Hematopoietic multipotent progenitor cell treated with erythropoietin and hydrocortisone succinate and interleukin-3 and kit ligand, for 8 days (in vitro differentiated cells): ENCODE measurements at regions not wholly inside any gene's neighbourhood (a gene's known extent, or its start where the extent isn't known, plus 50 kb on each side); places are given as distances from the start of the nearest gene placed in this dataset.
"Not testable (repeated sequence)": the region's sequence is repeated elsewhere in the genome, so short reads cannot be mapped to it uniquely, and the experiment has no call there.

Experiments
- DNase-seq: peaks from one replicate; pipeline ENCODE4 v3.0.0-alpha.2; 2015

DNA sequence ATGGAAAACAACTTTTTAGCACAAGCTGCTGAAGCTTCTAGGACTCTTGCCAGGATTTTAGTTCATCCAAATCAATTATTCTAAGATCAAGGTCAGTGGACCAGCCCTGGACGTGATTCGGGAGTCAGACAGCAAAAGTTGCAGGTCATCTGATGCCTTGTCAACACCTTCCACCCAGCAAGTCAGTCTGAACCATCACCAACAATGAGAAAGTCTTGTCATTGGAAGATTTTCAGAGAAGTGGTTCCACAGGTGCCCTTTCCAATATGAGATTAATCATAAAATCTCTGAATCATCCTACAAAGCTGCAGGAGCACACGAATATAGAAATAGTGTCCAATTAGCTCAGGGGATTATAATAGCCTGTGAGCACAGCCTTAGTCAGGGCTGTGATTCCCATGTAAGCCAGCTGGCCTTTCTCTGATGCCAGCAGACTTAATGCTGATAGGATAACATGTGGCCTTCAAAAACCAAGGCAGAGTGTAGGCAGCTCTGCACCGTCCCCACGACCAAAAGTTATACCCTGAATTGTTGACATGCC, 445.0 kb upstream of the TRPC7 start:
- DNase-seq: no peak

DNA sequence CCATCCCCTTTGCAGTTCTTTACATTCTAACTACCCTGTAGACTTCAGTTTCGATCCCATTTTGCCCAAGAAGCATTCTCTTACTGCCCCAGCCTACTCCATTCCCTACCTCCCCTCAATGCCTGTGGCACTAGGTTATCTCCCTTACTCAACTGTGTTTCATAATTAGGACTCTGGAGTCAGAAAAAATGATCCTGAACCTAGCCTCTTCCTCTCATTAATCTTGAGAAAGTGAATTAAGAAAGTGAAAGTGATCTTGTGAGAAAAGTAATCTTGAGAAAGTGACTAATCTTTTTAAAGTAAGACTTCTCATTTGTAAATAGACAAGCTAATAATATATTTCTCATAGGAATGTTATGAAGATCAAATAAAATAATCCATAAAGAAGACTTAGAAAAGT, 444.0 kb upstream of the TRPC7 start:
- DNase-seq: no peak

DNA sequence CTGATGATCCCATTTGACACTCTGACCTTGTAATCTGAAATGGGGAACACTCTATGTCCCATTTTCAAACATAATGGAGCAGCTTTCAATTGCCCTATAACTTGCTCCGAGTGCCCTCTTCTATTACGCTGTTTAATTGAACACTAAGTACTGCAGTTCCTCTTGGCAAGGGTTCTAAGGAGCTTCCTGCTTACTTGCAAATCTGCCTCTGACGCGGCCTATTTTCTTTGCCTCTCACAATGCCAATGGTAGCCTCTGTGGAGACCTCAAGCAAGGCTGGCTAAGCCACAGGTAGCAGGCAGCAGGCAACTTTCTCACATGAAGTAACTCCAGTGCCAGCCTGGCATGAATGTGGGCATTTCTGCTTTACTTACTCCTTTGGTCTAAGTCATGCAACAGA, 443.4 kb upstream of the TRPC7 start:
- no peak for DNase-seq

DNA sequence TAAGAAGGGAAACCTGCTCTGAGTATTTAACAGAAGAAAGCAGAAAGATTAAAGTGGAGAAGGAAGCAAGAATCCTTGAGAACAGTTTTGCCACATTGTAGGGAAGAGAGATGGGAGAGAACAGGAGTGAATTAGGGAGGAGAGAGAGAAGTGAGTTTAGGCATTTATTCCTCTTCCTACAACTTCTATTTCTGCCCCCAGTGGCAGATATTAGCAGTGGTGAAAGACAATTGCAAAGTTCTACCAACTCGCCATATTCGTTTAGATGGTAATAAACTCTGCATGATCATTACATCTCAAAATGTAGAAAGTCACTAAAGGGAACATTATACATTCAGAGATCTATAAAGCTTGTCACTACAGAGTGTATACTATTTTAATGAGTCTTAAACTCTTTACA, 440.1 kb upstream of the TRPC7 start:
- no peak for DNase-seq

DNA sequence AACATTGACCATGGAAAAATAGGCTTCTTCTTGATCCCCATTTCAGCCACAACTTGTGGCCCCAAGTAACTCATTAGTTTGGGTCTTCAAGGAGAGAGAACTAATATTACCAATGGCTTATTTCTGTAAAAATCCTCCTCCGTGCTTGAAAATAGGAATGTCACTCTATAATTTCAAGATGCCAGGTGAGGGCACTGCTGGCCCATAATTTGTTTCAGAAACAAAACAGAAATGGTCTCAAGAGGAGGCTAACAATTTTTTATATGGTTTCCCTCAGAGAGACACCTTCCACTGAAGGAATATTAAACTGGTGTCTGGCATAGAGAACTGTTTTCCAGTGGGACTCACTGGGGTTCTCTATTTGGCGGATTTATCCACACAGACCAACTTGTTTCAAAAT, 437.0 kb upstream of the TRPC7 start:
- DNase-seq: no peak

DNA sequence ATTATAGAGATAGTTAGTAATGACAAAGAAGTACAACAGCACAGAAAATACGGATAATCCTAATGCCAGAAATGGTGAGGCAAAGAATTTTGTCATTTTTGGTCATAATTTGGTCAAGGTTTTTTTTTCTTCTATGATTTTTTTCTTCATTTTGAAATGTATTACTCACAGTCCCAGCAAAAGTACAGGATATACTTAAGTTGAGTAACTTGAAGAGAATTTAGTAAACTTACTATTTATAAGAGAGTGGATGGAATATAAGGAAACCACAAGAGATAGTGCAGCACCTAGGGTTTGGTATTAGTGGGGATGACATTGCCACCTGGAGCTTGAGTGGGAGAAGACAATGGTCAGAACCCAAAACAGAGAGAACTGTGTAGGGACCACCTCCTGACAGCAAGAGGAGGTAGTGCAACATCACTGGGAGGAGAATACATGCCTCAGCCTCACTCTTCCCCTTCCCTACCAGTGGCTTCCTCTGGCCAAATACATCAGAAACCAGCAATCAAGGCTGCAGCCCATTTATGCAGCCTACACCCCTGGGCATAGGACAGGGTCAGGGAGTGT, 434.5 kb upstream of the TRPC7 start:
- no peak for DNase-seq

DNA sequence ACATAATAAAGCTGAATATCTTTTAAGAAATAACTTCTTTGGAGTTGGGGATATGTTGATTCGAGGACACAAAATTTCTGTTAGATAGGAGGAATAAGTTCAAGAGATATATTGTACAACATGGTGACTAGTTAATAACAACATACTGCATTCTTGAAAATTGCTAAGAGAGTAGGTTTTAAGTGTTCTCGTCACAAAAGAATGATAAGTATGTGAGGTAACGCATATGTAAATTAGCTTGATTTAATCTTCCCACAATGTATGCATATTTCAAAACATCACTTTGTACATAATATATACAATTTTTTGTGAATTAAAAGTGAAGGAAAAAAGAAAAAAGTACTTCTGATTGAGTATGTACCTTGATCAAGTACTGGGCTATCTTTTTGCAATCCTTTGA, 428.0 kb upstream of the TRPC7 start:
- DNase-seq: no peak

DNA sequence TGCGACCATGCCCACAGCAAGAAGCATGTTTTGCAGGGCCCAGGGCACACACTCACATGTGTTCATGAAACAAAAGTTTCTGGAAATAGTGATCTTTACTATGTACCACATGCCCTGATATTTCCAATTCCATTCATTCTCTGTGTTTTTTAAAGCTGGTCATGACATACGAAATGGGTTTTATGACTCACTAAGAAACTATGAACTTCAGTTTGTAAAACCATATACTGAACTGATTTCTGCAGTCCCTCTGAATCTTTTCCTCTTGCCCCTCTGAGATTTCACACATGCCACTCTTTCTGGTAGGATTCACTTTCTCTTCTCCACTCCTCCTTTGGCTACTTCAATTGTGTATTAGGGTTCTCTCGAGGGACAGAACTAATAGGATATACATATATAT, 416.1 kb upstream of the TRPC7 start:
- DNase-seq: no peak

DNA sequence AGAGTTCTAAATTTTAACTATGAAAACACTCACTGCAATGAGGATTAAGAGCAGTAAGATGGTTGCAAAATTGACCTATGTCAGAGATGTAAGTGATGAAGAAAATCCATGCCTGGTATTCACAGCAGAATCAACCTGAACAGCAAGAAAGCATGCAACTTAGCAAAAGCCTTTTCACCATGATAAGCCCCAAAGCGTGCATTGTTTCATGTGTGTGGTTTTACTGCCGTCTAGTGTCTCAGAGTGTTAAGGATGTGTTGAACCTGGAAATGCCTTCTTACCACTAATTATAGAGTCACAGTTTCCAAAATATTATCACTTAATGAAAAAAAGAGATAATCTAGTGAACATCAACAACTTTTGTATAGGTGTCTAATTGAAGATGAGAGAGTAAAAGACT, 415.2 kb upstream of the TRPC7 start:
- no peak for DNase-seq

DNA sequence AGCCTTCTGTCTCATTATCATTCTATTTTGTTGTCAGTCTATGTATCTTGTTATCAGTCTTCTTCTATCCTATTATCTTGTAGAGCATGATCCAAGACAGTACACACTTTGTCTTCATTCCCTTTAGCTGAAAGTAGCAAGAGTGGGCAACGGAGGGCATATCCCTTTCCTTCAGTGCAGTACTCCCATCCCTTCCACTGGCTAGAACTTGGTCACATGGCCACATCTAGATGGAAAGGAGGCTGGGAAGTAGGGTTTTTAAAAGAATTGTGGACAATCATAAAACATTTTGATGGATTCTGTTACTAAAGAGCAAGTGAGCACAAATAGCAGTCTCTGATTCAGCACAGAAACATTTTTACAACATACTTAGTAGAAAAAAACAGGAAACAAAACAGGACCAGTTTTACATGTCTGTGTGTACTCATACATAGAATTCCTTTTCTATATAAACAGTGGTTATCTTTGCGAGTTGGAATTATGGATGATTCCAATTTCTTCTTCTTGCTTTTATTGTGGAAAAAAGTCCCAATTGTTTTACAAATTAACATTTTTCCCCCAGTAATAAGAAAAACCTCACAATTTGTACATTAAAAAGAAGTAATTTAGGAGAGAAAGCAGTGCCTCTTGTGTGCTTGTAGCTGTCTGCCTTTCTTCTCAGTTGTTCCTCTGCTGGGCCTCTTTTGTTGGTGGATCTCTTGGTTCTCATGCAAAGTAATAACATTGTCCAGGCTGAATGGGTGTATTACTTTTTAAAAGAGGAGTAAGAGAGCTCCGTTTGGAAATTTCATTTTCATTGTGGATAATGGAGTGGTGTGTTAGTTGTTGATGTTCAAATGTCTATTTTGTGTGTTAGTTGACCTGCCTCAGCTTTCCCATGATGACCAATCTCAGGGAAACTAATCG, 410.9 kb upstream of the TRPC7 start:
- no peak for DNase-seq

DNA sequence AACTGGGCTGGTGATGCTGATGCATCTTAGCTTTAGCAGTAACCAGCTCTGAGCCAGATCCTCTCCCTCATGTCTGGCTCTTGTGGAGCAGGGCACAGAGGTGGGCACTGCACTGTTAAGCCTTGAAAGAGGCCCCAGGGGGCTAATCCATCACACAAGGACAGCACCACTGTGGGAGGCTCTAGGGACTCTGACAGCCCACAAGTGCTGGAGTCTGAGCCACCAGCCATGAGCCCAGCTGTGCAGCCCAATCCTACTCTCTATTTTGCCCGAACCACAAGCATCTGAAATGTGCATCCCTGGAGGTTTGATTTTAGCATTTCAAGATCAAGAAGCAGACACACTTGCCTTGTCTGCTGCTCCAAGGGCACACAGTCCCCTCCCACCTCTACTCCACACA, 407.1 kb upstream of the TRPC7 start:
- no peak for DNase-seq

DNA sequence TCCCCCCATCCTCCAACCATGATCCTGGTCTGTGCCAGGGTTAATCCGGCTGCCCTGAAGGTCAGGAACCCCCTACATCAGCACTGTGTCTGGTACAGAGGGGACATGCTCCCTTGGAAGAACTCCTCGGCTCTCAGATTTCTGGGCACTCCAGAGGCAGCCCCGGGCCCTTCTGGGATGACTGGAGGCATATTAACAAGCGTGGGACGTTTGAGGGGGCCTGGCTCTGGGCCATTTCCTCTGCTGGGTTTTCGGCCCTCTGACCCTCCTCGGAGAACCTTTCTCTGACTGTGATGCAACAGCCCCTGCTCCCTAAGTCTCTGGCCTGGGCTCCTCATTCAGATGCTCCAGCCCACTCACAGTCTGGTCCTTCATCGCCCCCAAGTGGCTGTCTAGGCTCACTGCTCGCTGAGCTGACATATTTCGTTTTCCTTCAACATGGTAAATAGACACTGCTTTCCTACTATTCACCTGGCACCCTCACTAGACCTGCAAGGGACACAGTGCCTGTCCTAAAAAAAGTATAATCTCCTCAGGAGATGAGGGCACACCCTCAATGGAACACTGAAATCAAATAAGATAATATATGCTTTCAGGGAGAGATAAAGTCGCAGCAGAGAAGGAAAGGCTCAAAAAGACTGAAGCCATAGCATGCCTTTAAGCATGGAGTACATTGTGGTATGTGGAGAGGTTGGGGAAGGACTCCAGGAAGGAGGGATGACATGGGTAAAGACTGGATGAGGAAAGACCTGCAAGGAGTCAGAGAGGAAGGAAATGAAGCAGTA, 404.7 kb upstream of the TRPC7 start:
- DNase-seq: peak; percentile 65

DNA sequence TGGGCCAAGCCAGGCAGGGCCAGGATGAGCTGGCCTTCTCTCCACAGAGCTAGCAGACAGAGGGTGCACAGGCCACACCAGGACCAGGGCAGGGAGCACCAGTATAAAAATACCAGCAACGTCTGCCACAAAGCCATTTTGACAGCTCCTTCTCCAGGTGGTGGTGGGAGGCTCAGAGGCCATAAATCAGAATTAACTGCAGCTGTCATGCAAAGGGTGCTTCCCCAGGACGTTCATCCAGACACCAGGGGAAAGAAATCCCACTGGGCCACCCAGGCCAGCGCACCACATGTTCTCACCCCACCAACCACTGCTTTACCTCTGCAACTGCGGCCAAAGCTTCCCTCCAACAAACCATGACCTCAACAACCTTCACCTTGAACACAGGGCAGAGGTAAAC, 403.7 kb upstream of the TRPC7 start:
- DNase-seq: no peak

DNA sequence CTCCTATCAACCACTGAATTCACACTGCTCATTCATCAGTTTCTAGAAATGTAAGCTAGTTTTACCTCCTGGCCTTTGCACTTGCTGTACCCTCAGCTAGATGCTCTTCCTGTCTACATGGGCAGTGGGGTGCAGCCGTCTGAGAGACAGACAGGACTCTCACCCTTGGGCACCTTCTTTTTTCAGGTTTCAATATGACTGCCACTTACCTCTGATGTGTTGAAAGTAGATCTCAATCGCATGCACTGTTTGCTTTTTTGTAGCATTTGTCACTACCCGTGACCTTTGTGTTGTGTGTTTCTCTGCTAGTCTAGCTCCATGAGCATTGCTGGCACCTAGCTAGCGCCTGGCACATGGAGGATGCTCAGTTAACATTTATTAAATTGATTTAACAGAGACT, 403.1 kb upstream of the TRPC7 start:
- no peak for DNase-seq

DNA sequence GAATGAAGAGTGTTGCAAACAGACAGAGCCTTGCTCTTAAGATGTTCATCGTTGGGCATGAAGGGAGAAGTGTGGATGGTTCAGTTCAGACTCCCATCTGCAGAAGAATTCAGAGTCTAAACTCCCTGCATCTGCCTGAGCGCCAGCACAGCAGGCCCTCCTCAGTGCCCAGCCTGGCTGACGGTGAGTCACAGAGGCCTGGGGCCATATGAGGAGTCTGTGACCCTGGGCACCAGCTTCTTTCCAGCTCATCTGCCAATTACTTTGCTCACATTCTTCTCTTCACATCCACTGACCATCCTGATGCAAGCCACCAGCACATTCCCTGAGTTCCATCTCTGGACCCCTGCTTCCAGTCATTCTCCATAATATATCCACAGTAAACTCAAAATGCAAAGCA, 401.1 kb upstream of the TRPC7 start:
- DNase-seq: no peak

DNA sequence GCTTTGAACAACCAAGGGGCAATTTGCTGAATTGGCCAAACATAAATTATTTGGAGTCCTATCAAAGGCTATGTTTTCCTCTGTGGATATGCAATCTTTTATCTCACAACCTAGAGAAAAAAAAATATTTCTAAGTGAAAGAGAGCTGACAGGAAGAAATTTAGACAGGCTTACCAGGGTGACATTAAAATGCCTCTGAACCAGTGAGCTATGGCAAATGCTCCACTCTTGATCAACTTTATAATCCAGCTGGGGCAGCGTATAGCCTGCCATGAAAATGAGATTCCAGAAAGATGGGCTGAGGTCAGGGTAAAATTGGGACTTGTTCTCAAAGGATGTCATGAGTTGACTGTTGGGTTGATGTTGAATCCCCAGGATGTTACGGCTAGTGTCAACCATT, 399.3 kb upstream of the TRPC7 start:
- no peak for DNase-seq

DNA sequence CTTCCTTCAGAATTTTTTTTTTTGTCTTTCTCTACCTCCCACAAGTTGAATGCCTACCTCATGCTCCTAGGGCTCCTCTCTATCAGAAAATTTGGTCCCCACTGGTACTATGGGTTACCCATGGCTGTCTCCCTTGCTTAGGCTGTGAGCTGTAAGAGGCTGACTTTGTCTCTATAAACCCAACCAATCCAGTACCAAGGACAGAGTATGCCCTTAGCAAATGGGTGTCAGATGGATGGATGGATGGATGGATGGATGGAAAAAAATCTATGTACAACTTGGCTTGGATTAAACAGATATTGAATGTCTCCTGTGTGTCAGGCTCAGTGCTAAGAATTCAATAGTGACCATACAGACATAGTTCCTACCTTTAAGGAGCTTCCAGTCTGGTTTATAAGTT, 398.2 kb upstream of the TRPC7 start:
- no peak for DNase-seq

DNA sequence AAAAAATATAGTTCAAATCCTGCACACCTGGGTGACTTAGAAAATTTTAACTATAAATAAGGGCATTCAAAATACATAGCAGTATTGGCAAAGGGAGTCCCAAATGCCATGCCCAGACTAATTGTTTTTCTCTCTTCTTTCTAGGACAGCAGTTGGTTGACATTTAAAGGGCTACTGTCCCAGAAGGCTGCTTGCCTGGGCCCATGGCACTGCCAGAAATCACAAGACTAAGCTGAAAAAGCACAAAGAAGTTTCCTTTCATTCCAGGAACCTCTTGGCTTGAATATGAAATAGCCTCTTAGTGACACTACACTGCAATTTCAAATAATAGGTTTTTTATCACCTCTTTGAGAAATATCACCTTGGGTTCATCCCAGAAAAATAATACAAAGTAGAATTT, 388.9 kb upstream of the TRPC7 start:
- no peak for DNase-seq

DNA sequence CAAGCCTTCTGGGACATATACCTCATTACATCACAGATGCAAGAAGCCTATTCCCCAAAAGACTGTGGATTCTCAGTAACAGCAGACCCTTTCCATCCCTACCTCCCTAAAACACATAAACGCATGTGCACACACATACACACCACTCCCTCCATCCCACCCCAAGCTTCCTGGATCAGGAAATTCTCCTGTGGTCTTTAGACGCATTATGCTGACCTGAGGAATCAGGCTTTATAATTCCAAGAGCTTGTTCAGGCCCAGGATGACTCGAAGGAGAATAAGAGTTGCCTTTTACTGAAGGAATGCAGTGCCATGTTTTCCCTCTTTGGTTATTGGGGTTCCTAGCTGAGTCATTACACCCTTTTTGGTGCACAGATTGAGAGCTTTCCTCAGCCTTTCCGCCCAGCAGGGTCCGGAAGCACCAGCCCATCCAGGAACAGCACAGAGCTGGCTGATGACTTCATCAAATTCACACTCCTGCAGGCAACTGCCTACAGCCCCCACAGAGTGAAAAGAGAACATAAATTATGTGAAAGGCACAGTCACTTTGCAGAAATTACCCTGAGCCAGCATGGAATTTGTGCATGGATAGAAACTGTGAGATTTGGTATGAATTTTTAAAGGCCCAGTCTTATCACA, 385.0 kb upstream of the TRPC7 start:
- no peak for DNase-seq

DNA sequence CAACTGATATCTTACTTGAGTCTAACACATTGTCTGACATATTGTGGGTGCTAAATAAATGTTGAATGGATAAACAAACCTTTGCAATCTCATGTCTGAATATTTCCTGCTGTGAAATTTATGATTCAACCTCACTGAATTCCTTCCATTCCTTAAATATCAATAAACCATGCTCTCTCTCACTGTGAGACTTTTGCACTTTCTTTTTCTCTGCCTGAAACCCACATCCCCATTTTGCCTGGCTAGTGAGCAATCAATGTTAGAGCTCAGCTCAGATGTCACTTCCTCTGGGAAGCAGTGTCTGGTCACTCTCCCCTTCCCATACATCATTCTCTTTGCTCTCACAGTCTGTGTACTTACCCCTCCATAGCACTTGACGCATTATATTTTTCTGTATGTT, 383.7 kb upstream of the TRPC7 start:
- no peak for DNase-seq

DNA sequence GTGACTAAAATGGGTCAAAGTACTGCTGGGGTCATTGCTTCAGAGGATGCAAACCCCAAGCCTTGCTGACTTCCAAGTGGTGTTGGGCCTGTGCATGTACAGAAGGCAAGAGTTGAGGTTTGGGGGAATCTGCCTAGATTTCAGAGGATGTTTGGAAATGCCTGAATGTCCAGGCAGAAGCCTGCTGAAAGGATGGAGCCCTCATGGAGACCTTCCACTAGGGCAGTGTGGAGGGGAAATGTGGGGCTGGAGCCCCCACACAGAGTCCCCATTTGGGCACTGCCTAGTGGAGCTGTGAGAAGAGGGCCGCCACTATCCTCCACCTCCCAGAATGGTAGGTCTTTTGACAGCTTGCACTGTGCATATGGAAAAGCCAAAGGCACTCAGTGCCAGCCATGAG, 377.7 kb upstream of the TRPC7 start:
- no peak for DNase-seq

DNA sequence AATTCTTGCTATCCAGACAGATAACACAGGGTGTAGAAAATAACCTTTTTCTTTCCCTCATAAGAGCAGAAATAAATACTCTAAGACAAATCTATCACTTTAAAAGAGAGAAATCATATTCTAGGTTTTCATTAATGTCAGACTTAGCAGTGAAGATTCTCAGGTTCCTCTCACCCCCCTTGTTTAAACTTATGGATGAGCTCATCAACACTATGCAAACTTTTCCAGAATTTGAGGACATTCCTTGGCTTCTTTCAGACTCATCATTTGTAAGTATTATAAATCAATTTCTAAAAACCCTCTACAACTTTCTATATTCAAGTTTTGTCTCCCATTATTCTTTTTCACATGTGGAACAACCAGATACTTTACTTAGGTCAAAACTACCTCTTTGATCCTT, 374.9 kb upstream of the TRPC7 start:
- no peak for DNase-seq

DNA sequence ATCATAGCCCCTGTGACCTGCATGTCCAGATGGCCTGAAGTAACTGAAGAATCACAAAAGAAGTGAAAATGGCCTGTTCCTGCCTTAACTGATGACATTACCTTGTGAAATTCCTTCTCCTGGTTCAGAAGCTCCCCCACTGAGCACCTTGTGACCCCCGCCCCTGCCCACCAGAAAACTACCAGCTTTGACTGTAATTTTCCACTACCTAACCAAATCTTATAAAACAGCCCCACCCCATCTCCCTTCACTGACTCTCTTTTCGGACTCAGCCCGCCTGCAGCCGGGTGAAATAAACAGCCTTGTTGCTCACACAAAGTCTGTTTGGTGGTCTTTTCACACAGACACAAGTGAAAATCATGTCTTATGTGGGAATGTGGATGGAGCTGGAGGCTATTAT, 373.9 kb upstream of the TRPC7 start:
- not testable (repeated sequence) for DNase-seq
